Astrocyte (in vitro differentiated cells and primary cell): ENCODE measurements at regions not wholly inside any gene's neighbourhood (a gene's known extent, or its start where the extent isn't known, plus 50 kb on each side); places are given as distances from the start of the nearest gene placed in this dataset.

ENCODE experiments used
- DNase-seq: peaks from one replicate; pipeline ENCODE4 v3.0.0-alpha.2; 2010; ENCODE audit warnings: low read depth
- FAIRE-seq: peaks from 2 replicates; lab custom pipeline; 2011; peaks lifted over from hg19 to GRCh38; lab: Jason Lieb, UNC
- H2AFZ ChIP-seq: 2 replicates; pipeline ENCODE4 v1.6.0; 2012; ENCODE audit warnings: low read depth, low read length, inconsistent platforms
- H3K27ac ChIP-seq: 2 replicates; pipeline ENCODE4 v1.5.1; 2011; ENCODE audit warnings: low read depth, low read length, inconsistent platforms
- H3K27me3 ChIP-seq: 2 replicates; pipeline ENCODE4 v1.6.0; 2011; ENCODE audit warnings: low read length, inconsistent platforms; ENCODE audit not compliant: insufficient read depth
- H3K36me3 ChIP-seq: 2 replicates; pipeline ENCODE4 v1.5.1; 2011; ENCODE audit warnings: low read length, inconsistent platforms; ENCODE audit not compliant: insufficient read depth
- H3K4me1 ChIP-seq: 2 replicates; pipeline ENCODE4 v1.5.1; 2011; ENCODE audit warnings: low read length, inconsistent platforms; ENCODE audit not compliant: insufficient read depth
- H3K4me2 ChIP-seq: 2 replicates; pipeline ENCODE4 v1.6.0; 2012; ENCODE audit warnings: low read length, inconsistent platforms
- H3K4me3 ChIP-seq: 2 replicates; pipeline ENCODE4 v1.5.1; 2011; ENCODE audit warnings: low read depth, mild to moderate bottlenecking, low read length, inconsistent platforms; ENCODE audit not compliant: insufficient read depth
- H3K79me2 ChIP-seq: 2 replicates; pipeline ENCODE4 v1.6.0; 2012; ENCODE audit warnings: mild to moderate bottlenecking, low read length, inconsistent platforms; ENCODE audit not compliant: insufficient read depth
- H3K9ac ChIP-seq: 2 replicates; pipeline ENCODE4 v1.6.0; 2012; ENCODE audit warnings: mild to moderate bottlenecking, low read length, inconsistent platforms
- H3K9me3 ChIP-seq: 2 replicates; pipeline ENCODE4 v1.5.1; 2012; ENCODE audit warnings: low read depth, mild to moderate bottlenecking, low read length, inconsistent platforms; ENCODE audit not compliant: insufficient read depth
- H4K20me1 ChIP-seq: 2 replicates; pipeline ENCODE4 v1.6.0; 2012; ENCODE audit warnings: low read length, inconsistent platforms; ENCODE audit not compliant: insufficient read depth
- H3K27ac Mint-ChIP-seq: one replicate; pipeline ENCODE4 v1.8.0; 2021; ENCODE audit warnings: mild to moderate bottlenecking, mixed read lengths; ENCODE audit not compliant: unreplicated experiment
- H3K27me3 Mint-ChIP-seq: one replicate; pipeline ENCODE4 v1.8.0; 2021; ENCODE audit warnings: low read depth, mixed read lengths; ENCODE audit not compliant: unreplicated experiment
- H3K36me3 Mint-ChIP-seq: one replicate; pipeline ENCODE4 v1.8.0; 2021; ENCODE audit warnings: low read depth, mixed read lengths; ENCODE audit not compliant: unreplicated experiment
- H3K4me1 Mint-ChIP-seq: one replicate; pipeline ENCODE4 v1.8.0; 2021; ENCODE audit warnings: low read depth, mixed read lengths; ENCODE audit not compliant: unreplicated experiment
- H3K4me3 Mint-ChIP-seq: one replicate; pipeline ENCODE4 v1.8.0; 2021; ENCODE audit warnings: mild to moderate bottlenecking, moderate library complexity, mixed read lengths; ENCODE audit not compliant: unreplicated experiment
- H3K9me3 Mint-ChIP-seq: one replicate; pipeline ENCODE4 v1.8.0; 2021; ENCODE audit warnings: mild to moderate bottlenecking, mixed read lengths; ENCODE audit not compliant: unreplicated experiment
- CTCF ChIP-seq: IDR thresholded peaks from 2 replicates; pipeline ENCODE4 v1.5.1; 2011; ENCODE audit warnings: low read depth, mild to moderate bottlenecking, inconsistent platforms, low read length, moderate library complexity; ENCODE audit not compliant: insufficient read depth
- EZH2 ChIP-seq: IDR thresholded peaks from 2 replicates; pipeline ENCODE4 v1.6.1; 2012; ENCODE audit warnings: mild to moderate bottlenecking, low read length, inconsistent platforms; ENCODE audit not compliant: insufficient read depth

DNA sequence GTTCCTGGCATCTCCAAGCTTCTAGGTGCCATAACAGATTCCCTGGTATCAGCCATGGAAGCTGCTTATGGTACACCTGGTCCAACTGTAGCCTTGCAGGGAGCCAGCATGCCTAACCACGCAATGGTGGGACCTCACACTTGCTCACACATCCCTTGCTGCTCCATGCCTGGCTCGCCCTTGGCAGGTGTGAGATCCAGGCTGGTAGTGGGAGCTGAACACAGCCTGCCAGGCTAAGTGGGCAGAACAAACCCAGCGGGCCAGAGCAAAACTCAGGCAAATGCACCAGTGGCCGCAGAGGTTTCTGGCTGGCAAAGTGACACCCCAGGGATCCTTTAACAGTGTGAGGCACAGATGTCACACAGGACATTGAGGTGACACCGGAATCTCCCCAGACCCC lies 185.8 kb downstream of the NDUFA10 start:
- Histone ChIP-seq H4K20me1 (no peaks in the 10 kb centered on the region), H3K4me2 (no peak overlapping the region), H3K79me2 (no peaks in the 10 kb centered on the region), H3K4me3 (no peak overlapping the region), H3K27ac (no peak overlapping the region), H3K36me3 (no peaks in the 10 kb centered on the region), H3K9me3 (peaks cover 6% of the 10 kb centered on the region), H3K9ac (no peak overlapping the region), H2AFZ (no peak overlapping the region), H3K4me1 (no peaks in the 10 kb centered on the region), H3K27me3 (no peaks in the 10 kb centered on the region)
- Mint-ChIP-seq H3K27ac (no peak overlapping the region), H3K4me1 (no peaks in the 10 kb centered on the region), H3K27me3 (peaks cover 16% of the 10 kb centered on the region), H3K4me3 (no peak overlapping the region), H3K36me3 (no peaks in the 10 kb centered on the region), H3K9me3 (peaks cover 11% of the 10 kb centered on the region)
- FAIRE-seq (no peak), DNase-seq (no peak)
- TF ChIP-seq CTCF: no peak

GRCh38 chr2:239836021-239836765 lies 188.9 kb downstream of the NDUFA10 start:
- DNase-seq (no peak), FAIRE-seq (no peak)
- TF ChIP-seq EZH2 (no peak), CTCF (no peak)
- H3K9ac ChIP-seq: no peak overlapping the region
- Mint-ChIP-seq H3K4me3 (no peak overlapping the region), H3K9me3 (peaks cover 8% of the 10 kb centered on the region), H3K36me3 (no peaks in the 10 kb centered on the region), H3K27ac (no peak overlapping the region), H3K27me3 (peaks cover 35% of the 10 kb centered on the region), H3K4me1 (peaks cover under 1% of the 10 kb centered on the region)
- no peaks in the 10 kb centered on the region for H3K27me3 ChIP-seq
- no peaks in the 10 kb centered on the region for H3K4me1 ChIP-seq
- H3K4me3 ChIP-seq: no peak overlapping the region
- no peak overlapping the region for H3K4me2 ChIP-seq
- no peak overlapping the region for H2AFZ ChIP-seq
- H3K79me2 ChIP-seq: no peaks in the 10 kb centered on the region
- peaks cover 13% of the 10 kb centered on the region for H3K9me3 ChIP-seq
- no peaks in the 10 kb centered on the region for H3K36me3 ChIP-seq
- H4K20me1 ChIP-seq: no peaks in the 10 kb centered on the region
- no peak overlapping the region for H3K27ac ChIP-seq

DNA sequence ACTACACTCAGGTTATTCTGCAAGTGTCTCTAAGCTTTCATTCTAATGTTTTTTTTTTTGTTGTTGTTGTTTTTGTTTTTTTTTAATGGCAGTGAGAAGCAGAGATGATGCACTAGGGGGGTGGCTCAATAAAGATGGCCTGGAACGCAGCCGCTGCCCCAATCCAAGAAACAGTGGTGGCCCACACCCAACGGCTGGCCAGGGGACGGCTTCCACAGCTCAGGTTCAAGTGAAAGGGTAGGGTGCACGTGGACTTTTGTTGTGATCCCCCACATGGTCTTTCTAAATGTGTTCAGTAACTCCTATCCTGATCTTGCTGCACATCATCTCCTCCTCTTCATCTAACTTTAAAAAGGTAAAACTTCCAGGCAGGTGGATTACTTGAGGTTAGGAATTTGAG lies 190.1 kb downstream of the NDUFA10 start:
- Histone ChIP-seq H4K20me1 (no peaks in the 10 kb centered on the region), H3K9ac (no peak overlapping the region), H2AFZ (no peak overlapping the region), H3K27me3 (no peaks in the 10 kb centered on the region), H3K4me1 (no peaks in the 10 kb centered on the region), H3K36me3 (no peaks in the 10 kb centered on the region), H3K4me2 (no peak overlapping the region), H3K27ac (no peak overlapping the region), H3K4me3 (no peak overlapping the region), H3K79me2 (no peaks in the 10 kb centered on the region), H3K9me3 (peaks cover 13% of the 10 kb centered on the region)
- no peak overlapping the region for H3K4me3 Mint-ChIP-seq
- TF ChIP-seq EZH2: no peak
- TF ChIP-seq CTCF: no peak
- peaks cover 9% of the 10 kb centered on the region for H3K4me1 Mint-ChIP-seq
- H3K36me3 Mint-ChIP-seq: no peaks in the 10 kb centered on the region
- peaks cover 40% of the 10 kb centered on the region for H3K27me3 Mint-ChIP-seq
- DNase-seq (no peak), FAIRE-seq (no peak)
- peaks cover 8% of the 10 kb centered on the region for H3K9me3 Mint-ChIP-seq
- H3K27ac Mint-ChIP-seq: no peak overlapping the region
